Chondrocyte (in vitro differentiated cells): ENCODE measurements at regions not wholly inside any gene's neighbourhood (a gene's known extent, or its start where the extent isn't known, plus 50 kb on each side); places are given as distances from the start of the nearest gene placed in this dataset.

Experiments
- DNase-seq: peaks from one replicate; pipeline ENCODE4 v3.0.0; 2021; ENCODE audit warnings: mixed read lengths, low spot score
- H3K27ac Mint-ChIP-seq: one replicate; pipeline ENCODE4 v1.8.0; 2021; ENCODE audit warnings: mild to moderate bottlenecking, moderate library complexity, mixed read lengths; ENCODE audit not compliant: unreplicated experiment
- H3K27me3 Mint-ChIP-seq: 2 replicates; pipeline ENCODE4 v1.8.0; 2021; ENCODE audit warnings: low read depth, mixed read lengths
- H3K36me3 Mint-ChIP-seq: 2 replicates; pipeline ENCODE4 v1.8.0; 2021; ENCODE audit warnings: low read depth, mixed read lengths
- H3K4me1 Mint-ChIP-seq: 2 replicates; pipeline ENCODE4 v1.8.0; 2021; ENCODE audit warnings: low read depth, mild to moderate bottlenecking, mixed read lengths
- H3K4me3 Mint-ChIP-seq: one replicate; pipeline ENCODE4 v1.8.0; 2021; ENCODE audit warnings: mild to moderate bottlenecking, moderate library complexity, mixed read lengths; ENCODE audit not compliant: unreplicated experiment
- H3K9me3 Mint-ChIP-seq: 2 replicates; pipeline ENCODE4 v1.8.0; 2021; ENCODE audit warnings: low read depth, mixed read lengths
- TF ChIP-seq, protein P1 (sequence below): fragments of 200-600 bp; sonication (generic); IDR thresholded peaks from 2 replicates; pipeline ENCODE4 v1.5.0; 2021; ENCODE audit warnings: antibody characterized with exemption, mild to moderate bottlenecking, moderate library complexity

DNA sequence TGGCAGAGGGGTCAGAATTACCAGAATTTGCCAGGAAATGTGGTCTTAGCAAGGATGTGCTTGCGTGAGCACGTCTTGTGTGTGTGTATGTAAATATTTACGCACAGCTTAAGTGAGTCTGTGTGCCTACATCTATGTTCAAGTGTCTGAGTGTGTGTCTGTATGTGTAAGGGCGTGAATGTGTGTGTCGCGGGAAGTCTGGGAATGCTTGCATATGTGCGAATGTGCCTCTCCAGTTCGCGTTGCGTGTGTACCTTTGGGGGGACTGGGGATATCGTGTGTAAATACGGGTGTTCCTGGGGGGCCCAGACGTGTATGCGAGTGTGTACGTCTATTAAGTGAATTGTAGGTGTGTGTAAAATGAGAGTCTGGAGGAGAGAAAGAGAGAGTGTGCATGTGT lies 68.6 kb upstream of the POU3F1 start:
- H3K27ac Mint-ChIP-seq: no peak overlapping the region
- H3K4me3 Mint-ChIP-seq: no peak overlapping the region
- TF ChIP-seq, protein P1, sequence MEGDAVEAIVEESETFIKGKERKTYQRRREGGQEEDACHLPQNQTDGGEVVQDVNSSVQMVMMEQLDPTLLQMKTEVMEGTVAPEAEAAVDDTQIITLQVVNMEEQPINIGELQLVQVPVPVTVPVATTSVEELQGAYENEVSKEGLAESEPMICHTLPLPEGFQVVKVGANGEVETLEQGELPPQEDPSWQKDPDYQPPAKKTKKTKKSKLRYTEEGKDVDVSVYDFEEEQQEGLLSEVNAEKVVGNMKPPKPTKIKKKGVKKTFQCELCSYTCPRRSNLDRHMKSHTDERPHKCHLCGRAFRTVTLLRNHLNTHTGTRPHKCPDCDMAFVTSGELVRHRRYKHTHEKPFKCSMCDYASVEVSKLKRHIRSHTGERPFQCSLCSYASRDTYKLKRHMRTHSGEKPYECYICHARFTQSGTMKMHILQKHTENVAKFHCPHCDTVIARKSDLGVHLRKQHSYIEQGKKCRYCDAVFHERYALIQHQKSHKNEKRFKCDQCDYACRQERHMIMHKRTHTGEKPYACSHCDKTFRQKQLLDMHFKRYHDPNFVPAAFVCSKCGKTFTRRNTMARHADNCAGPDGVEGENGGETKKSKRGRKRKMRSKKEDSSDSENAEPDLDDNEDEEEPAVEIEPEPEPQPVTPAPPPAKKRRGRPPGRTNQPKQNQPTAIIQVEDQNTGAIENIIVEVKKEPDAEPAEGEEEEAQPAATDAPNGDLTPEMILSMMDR: no peak
- H3K36me3 Mint-ChIP-seq: peaks cover 2% of the 10 kb centered on the region
- no peaks in the 10 kb centered on the region for H3K4me1 Mint-ChIP-seq
- no peaks in the 10 kb centered on the region for H3K27me3 Mint-ChIP-seq
- no peak for DNase-seq
- H3K9me3 Mint-ChIP-seq: peaks cover 2% of the 10 kb centered on the region

DNA sequence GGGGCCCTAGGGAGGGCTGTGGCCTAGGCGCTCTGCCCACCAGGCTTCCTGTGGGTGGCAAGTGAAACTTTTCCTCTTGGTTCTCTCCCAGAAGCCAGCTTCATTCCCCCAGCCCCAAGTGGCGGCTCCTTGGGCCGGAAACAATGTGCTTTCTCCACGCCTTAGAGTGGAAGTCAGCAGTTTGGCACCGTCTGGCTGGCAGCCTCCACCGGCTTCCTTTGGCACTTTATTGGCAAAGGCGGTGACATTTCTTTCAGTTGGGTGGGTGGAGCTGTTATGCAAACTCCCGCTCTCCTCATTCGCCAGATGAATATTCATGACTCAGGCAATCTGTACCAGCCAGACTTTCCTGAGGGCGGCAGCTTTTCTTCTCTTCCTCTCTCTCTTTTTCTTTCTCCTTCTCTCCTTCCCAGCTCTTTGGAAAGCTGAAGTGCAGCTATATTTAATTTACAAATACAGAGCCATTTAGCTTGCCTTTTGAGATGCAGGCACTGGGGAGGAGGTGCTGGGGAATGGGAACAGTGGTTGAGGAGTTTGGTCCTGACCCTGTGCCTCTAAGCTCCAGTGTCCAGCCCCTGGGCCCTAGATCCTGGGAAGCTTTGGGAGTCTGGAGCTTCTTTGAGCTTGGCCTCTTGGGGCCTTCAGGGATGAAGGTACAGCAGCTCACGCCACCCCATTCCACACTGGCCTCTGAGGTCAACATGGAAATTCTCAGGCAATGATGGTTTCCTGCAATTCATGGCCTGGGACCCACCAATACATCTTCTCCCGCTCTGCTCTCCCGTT lies 67.8 kb upstream of the POU3F1 start:
- no peak overlapping the region for H3K27ac Mint-ChIP-seq
- peaks cover 4% of the 10 kb centered on the region for H3K9me3 Mint-ChIP-seq

DNA sequence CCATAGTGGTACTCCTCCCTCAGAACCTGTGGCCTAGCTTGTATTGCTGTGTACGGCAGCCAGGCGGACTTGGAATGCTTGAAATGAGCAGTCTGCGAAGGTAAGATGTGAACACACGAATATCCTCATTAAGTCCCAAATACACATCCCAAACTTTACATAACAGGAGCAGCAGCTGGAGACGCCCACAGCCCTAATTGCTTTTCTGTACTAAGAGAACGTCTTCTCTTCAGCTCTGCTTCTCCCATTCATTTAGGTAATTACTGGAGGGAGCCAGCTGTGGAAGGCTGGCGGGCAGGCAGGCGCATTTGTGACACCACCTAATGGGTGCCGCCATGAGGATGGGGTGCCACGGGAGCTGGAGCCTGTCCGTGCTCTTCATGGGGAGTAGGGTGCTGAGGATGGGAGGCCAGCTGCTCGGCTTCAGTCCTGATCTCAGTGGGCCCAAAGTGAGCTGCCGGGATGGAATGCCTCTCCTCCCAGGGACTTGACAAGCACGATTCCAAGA lies 66.6 kb upstream of the POU3F1 start:
- no peak overlapping the region for H3K4me3 Mint-ChIP-seq
- H3K4me1 Mint-ChIP-seq: no peaks in the 10 kb centered on the region
- DNase-seq: no peak
- no peaks in the 10 kb centered on the region for H3K27me3 Mint-ChIP-seq
- TF ChIP-seq, protein P1: no peak
- peaks cover 4% of the 10 kb centered on the region for H3K9me3 Mint-ChIP-seq
- H3K27ac Mint-ChIP-seq: no peak overlapping the region
- H3K36me3 Mint-ChIP-seq: peaks cover 6% of the 10 kb centered on the region

More for the DNA sequence above, 67.8 kb upstream of the POU3F1 start:
- H3K27me3 Mint-ChIP-seq: no peaks in the 10 kb centered on the region
- TF ChIP-seq, protein P1: no peak
- DNase-seq: no peak
- H3K36me3 Mint-ChIP-seq: peaks cover 4% of the 10 kb centered on the region
- H3K4me1 Mint-ChIP-seq: no peaks in the 10 kb centered on the region
- H3K4me3 Mint-ChIP-seq: no peak overlapping the region

DNA sequence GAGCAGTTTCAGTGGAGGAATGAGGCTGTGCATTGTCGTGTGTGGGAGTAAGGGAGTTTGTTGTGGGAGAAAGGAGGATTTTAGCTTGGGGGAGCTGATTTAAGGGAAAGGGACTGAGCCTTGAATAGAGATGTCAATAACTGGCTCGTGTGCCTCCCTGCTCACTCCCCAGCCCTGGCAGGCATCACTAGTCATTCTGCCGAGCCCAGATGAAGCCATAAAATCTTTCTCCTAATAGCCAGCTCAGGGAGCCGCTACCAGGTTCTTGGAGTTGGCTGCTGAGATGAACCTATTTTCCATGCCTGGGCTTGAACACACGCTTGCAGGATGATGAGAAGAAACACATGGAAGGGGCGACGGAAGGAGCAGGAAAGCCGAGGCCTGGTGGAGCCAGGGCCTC lies 65.0 kb upstream of the POU3F1 start:
- Mint-ChIP-seq H3K9me3 (peaks cover 4% of the 10 kb centered on the region), H3K27me3 (no peaks in the 10 kb centered on the region), H3K4me3 (no peak overlapping the region), H3K27ac (no peak overlapping the region), H3K36me3 (peaks cover 6% of the 10 kb centered on the region), H3K4me1 (no peaks in the 10 kb centered on the region)
- no peak for DNase-seq
- TF ChIP-seq, protein P1: no peak

DNA sequence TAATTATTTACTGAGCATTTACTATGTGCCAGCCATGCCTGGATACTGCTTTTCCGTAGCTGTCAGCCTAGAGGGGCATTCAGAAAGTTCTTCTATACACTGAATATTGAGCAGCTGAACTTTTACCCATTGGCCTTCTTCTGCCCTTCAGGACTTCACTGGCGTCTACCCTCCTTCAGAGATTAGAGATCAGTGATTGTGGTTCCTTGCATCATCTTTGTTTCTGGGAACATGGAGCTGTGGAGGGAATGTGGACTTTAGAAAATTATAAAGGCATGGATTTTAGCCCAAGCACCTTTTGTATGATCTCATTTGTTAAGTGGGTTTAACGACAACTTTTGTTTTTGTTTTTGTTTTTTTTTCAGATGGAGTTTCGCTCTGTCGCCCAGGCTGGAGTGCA lies 58.7 kb upstream of the POU3F1 start:
- H3K36me3 Mint-ChIP-seq: peaks cover 14% of the 10 kb centered on the region
- no peaks in the 10 kb centered on the region for H3K4me1 Mint-ChIP-seq
- no peak overlapping the region for H3K27ac Mint-ChIP-seq
- no peak for DNase-seq
- H3K27me3 Mint-ChIP-seq: peaks cover 6% of the 10 kb centered on the region
- TF ChIP-seq, protein P1: no peak
- H3K4me3 Mint-ChIP-seq: no peak overlapping the region
- peaks cover 2% of the 10 kb centered on the region for H3K9me3 Mint-ChIP-seq
